GM18520 (cell line): ENCODE measurements at regions not wholly inside any gene's neighbourhood (a gene's known extent, or its start where the extent isn't known, plus 50 kb on each side); places are given as distances from the start of the nearest gene placed in this dataset.

Source experiments
- ATAC-seq: cut with Tn5 transposase; IDR thresholded peaks from one replicate; pipeline ENCODE4 v1.9.1; 2021; ENCODE audit not compliant: unreplicated experiment

DNA sequence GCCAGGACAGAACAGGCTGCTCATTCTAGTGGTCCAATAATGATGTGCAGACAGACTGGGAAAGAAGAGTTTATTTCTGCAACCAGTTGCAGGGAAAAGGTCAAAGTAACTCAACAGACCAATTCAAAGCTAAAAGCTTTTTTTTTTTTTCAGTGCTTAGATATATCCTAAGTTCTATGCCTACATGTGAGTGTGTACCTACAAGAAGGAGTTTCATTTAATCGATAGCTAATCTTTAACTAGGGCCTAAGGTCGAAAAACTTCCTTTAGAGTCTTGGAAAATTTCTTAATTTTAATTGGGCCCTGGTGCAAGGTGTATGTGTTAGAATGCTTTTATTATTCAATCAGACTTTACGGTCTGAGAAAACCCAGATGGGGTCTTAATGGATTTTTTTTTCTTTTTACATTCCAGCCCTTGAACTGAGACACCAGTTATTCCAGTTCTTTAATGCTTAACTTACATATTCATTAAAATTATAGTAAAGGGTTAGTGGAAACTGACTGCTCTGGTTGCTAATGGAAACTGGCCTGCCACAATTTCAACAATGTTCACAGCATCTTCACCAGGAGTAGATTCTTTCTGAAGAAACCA is 365.3 kb downstream of the MTRR start:
- ATAC-seq: no peak

DNA sequence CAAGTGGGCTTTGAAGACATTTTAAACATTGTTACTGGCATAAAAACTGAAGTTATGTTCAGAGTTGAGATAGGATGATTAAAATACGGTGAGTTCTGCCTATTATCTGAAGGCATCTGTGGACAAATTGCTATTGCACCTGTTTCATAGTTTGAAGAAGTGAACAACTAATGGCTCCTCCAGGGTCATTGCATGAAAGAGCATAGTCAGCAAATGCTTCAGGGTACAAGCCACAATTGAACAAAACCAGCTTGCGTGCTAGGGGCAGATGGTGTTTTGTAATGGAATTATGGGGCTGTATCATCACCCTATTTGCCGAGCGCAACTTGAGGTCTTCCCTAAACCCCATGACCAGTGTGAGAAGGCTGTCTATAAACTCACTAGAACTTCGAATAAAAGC is 369.1 kb downstream of the MTRR start:
- no peak for ATAC-seq

DNA sequence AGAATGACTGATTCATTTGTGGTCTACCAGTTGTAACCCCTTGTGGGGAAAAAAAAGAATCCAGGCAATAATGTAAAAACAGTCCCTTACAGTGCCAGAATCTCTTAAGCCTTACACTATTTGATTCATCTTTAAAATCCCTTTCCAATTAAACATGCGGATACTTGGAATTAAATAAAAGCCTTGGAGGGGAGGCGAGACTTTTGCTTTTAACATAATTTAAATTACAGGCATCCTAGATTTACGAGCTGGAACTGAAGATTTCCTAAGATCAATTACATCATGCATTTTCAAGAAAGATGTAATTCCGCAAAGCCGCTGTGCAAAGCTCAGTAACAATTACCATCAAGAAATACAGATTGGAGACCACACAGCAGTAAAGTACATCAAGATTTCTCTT is 370.2 kb downstream of the MTRR start:
- no peak for ATAC-seq

DNA sequence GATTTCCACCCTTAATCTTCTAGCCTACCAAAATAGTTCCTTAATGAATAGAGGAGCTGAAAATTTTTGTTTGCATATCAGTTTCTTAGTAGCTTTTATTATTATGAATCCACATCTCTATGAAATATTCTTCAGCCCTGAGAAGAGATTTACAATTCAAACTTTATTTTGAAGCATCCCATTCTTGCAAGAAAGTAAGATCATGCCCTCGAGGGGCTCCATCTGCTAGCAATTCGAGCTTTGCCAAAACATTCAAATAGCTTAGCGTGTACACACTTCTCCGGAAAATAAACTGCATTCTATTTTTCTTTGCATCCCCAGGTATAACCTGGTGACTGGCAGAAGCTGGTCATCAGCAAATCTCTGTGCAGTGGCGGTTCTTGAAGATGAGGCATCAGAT is 370.7 kb downstream of the MTRR start:
- no peak for ATAC-seq

DNA sequence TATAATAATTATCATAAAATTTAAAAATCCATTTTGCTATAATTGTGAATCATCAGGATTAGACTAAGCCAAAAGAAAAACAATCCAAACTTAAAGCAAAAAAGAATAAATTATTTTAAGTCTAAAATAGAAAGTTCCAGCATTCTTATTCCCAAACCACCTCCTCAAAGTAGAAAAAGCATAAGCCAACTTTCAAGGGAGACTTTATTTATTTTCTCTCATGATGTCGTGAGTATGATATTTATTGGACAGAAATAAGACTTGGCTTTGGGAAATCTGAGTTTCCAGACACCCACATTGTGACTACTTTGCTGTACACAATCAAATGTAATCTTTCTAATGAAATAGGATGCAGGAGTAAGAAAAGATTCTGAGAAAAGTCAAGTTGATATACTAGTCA is 372.1 kb downstream of the MTRR start:
- no peak for ATAC-seq

DNA sequence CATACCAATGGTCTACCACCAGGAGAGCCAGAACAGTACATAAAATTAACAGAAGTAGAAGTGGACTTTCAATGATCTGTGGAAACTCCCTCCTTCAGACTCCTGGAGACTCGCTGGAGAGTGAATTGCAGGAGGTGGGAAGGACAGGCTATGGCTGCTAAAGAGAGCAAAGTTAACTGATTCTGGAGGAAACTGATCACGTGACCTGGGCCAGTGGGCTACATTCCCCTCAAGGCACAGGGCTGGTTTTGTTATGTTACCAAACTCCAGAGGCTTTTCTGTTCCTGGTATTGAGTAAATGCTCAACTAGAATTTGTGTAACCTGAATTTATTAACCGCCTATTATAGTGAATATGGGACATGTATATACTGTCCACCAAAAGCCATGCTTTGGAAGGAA is 372.6 kb downstream of the MTRR start:
- ATAC-seq: no peak

DNA sequence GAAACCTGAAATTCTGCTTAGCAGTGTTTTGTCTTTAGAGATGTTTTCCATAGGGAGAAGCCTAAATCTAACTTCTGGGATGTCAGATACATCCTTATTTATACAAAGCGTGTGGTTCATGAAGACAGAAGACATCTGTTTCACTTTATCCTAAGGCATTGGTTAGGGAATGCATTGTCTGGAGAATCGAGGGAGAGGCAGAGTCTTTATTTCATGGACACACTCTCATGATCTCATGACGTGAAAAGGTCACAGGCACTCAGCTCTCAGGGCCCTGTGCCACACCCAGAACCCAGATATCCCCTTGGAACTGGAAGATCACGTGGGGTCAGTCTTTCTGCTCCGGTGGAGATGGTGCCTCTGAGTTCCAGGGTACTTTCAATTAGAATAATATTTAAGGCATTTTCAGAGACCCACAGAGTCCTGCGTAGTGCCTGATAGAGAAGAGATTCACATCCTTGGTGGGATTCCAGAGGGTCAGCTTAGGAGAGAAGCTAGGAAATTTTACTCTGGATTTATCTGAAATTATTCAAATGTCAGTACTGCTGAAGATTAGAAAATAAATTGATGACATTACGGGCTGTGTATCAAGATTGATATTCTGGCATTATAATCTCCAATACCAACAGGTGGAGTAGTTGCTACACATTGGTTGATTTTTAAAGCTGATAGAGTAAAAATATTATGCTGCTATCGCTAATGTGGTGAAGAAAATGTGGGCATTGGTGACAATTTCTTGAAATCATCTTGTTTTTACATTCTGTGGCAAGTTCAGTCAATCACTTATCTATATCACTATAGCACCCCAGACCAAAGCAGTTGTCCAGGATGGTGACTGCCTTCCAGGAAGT is 378.3 kb downstream of the MTRR start:
- no peak for ATAC-seq

DNA sequence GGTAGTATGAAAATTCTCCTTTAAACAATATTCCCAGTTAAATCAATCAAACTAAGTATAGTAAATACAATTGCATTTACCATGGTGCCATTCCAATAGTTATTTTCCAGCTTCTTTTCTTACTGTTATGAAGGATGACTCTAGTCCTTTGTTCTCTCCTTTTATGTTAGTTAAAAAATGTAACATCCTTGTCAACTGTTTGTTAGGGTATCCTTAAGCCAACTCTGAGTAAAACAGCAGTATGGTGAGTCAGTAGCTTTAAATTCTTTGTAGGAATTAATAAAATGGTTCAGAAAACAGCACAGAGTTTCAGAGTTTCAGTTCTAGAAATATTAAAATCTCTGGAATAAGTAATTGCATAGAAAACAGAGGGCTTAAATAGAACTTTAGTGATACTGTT is 384.4 kb downstream of the MTRR start:
- ATAC-seq: no peak

DNA sequence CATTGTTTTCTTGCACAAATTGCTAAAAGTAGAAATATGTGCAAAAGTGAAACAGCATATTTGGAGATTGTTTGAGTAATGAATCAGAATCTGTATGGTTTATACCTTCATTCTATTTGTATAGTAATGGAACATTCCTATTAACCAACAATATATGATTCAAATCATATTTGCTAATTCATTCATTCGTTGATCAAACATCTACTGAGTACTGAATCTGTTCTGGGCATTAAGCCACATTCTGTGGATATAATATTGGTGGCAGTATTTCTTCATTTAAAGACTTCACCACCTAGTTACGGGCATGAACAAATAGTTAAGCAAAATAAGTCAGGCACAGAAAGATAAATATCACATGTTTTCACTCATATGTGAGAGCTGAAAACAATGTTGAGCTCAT is 385.7 kb downstream of the MTRR start:
- ATAC-seq: no peak

DNA sequence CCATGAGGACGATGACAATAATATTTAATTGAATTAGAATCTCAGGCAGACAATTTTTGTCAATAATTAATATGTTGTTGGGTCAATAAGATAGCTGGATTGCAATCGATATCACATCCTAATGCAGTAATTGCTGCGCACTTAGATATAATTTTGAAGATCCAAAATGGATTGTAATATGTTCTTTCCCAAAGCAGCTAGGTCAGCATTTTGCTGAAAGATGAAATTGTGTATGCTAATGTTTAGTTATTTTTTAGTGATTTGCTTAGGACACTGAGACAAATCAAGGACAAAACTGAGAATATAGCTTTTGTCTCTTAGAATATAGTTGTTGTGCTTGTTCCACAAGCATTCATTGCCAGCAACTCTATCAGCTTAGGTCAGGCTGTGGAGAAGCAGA is 389.9 kb downstream of the MTRR start:
- ATAC-seq: no peak

DNA sequence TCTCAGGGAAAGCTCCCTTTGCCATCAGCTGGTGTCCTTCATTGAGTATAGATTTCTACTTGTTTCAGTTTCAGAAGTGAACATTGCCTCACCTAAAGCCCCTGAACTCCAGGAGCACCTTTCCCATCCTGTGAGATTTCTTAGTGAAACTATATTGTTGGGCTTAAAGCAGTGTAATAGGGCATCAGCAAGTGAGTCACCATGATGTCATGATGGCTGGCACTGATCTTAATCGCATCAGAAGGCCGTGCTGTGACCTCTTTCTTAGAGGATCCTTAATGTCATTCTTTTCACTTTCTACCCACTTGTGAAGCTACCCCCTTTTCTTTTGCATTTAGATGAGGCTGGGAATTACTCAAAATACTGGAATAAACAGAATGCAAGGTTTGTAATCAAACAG is 401.3 kb downstream of the MTRR start:
- no peak for ATAC-seq

DNA sequence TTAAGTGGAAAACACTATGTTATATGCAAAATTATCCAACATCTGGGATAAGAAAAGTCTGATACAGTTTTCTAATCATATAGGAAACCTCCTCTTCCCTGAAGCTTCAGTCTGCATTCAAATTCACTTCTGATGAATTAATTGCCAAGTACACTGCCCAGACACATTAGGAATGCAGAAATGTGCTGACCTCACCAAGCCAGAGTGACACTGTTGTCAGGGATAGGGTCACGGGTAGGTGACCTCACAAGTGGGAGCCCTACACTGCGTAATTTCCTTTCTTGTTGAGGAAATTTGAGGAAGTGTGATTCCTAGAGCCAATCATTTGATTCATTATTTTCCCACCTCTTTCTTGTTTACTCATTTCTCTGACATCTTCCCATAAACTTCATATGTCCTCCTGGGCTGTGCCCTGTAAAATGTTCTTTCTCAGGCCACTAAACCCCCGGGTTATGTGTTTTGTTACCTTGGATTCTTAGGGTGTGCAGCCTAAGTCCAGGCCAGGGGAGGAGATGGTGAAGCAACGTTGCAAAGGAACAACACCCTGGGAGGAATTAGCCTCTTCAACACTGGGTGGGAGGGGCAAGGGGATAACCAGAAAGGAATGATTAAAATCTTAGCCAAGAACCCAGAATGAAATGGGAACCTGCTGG is 411.9 kb downstream of the MTRR start:
- ATAC-seq: no peak

DNA sequence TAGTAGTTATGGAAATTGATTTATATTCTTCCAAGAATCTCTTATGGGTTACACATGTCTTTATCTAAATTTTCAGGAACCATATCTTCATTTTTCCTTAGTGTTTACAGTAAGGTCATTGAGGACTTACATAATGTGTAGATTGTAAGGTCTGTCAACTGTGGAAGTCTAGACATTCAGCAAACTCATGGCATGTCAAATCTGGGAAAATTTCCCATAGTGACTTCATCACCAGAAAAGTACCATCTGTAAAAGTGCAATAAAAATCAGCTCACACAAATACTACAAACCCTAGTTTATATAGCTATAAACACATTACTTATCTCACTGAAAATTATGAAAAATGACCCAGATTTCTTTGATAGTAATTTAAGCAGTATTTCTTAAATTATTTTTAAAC is 419.4 kb downstream of the MTRR start:
- ATAC-seq: no peak

DNA sequence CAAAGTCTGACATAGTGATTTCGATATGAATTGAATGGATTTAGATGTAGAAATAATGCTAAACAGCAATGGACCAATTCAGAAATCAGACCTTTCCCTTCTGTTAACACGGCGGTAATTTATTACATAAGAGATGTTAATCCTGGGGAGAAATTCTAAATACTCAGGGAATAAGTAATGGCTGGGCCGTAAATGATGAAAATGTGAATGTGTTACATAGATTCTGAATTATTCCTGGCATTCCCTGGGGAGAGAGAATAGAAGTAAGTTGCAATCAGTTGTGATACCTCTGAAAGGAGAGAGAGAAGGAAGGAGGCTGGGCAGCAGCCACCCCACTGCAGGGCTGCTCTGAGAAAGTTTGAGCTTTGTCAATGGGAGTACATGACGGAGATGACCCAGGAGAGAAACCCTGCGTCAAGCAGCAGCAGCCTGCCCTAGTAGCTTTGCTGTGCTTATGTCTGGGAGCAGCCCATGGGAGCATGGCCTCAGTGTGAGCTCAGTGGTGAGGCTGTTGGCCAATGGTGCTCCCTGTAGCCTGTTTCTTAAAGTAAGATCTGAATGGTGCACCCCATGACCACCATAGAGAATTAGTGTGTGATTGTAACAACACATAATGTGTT is 420.1 kb downstream of the MTRR start:
- no peak for ATAC-seq

DNA sequence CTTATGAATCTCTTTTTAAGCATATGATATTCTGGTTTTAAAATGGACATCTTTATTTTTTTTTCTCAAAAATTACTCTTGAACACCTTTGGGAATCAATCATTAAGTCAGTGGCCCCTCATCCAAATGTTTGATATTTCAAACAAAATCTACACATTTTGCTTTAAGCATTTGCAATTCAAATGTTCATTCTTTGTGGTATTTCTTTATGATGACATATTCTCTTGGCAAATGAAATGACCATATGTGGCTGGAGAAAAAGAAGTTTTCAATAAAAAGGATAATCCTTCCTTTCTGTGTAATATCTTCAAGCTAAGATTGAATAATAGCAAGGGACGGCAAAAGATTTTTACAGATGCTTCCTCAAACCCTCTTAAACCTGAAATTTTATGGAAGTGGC is 420.8 kb downstream of the MTRR start:
- no peak for ATAC-seq

DNA sequence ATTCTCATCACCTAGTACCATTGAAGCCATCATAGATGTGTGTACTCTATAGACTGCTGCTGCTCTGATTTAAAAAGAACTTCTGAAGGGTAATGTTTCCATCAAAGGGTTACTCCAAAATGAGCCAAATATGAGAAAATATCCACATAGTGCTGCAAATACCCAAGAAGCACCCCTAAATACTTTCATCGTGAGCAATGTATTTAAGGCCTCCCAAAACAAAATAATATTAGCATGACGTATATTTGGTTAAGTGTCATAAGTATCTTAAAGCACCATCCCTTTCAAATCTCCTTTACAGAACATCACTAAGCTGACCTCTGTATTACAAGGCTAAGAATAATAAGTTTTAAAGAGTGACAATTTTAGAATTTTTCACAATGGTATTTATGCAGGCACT is 421.8 kb downstream of the MTRR start:
- no peak for ATAC-seq

DNA sequence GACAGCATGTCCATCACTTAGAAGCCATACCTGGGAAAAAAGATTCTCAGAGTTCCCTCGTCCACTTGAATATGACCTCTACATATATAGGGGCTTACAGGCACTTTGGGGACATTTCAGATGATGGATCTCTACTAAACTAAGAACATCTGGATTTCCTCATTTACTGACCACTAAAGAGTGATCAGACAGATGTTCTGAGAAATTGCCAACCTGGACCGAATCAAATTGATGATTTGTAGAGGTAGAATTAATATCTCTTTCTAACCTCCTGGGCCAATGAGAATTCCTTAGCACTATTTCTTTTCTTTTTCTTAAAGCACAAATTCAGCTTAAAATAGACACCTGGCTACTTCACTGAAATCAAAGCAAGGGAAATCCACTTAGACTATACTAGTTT is 422.7 kb downstream of the MTRR start:
- no peak for ATAC-seq

DNA sequence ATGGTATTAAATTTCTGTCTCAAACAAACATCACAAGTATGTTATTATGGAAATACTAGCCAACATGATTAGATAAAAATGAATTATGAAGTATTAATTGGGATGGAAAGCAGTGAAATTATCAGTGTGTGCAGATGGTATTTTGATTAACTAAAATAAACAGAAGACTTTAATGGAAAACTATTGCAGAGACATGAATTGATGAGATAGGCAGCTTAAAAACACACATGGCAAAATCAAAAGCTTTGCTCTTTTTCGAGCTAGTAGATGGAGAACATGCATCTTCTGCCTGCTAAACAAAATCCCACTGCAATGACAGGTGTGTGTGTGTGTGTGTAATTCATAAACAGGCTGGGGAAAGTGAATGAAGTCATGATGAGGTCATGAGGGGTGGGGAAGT is 426.2 kb downstream of the MTRR start:
- ATAC-seq: no peak

DNA sequence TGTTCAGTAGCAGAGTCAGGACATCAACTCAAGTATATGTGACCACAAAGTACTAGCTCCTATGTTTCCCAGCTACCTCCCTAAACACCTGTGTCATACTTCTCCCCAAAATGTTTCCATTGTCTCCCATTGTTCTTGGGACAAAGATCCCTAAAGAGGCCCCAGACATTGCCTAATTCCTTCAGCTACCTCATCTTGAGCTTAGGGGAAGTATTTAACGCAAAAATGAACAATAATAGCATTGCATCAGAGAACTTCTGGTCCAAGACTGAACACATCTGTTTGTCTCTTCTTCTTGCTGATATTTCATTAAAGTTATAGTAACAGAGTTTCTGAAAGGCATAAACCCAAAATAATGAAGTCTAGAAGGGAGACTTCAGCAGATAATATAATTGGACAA is 430.8 kb downstream of the MTRR start:
- no peak for ATAC-seq

DNA sequence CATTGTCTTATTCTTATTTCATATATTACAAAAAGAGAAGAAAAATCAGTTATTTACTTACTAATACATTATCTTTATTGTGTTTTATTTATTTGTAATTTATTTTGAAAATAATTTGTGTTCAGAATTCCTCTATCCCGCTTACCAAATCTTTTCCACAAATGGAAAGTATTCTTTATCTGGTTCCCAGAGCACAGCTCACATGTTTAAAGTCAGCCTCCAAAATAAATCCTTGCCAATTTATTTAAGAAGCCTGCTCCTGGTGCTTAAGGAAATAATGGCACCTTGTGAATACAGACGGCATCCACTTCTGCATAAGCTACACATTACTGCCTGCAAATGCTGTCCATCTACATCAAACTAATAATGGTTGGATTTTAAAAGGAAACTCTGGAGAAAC is 435.4 kb downstream of the MTRR start:
- no peak for ATAC-seq

DNA sequence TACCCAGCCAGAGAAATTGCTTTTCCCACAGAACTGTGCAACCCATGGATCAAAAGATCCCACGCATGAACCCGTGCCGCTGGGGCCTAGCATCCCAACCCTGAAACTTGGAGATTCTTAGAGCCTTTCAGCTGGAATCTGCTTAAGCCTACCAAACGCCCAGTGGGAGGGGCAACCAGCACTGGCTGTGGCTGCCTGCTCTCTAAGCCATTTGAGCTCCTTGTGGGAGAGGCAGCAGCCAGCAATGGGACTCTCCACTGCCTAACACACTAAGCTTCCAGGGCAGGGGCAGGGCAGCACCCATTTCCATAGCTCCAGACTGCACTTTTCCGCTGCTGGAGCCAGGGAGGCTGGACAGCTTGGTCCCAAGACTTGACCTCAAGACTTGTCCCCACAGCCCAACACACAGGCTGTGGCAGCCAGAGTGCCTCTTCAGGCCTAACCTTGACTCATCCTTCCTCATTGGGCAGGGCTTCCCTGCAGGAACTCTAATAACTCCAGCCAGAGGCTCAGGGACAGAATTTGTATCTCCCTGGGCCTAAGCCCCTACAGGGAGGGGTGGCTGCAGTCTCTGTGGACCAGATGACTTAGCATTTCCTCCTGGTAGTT is 437.4 kb downstream of the MTRR start:
- ATAC-seq: no peak

DNA sequence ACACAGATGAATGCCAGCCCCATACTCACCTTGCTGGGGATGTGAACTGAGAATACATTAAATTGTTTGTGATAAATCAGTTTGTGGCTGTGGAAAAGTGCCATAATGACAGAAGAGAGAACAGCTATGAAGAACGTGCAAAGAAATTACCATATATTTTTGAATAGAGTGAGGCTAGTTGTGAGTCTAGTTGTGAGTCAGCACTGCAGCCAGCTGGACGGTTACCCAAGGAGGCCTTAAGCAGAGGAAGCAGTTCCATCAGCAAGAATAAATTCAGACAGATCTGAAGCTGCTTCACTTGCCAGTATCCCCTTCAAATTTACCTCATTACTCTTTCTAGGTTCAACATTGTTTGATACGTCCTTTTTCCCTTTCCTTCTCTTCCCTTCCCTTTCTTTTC is 446.0 kb downstream of the MTRR start:
- no peak for ATAC-seq
